HepG2 (cell line): ENCODE measurements at regions not wholly inside any gene's neighbourhood (a gene's known extent, or its start where the extent isn't known, plus 50 kb on each side); places are given as distances from the start of the nearest gene placed in this dataset.

Experiments
- NFKBIZ ChIP-seq: IDR thresholded peaks from 2 replicates; pipeline ENCODE4 v1.6.1; 2018; ENCODE audit warnings: missing genetic modification reagents, missing compliant biosample characterization
- NRL ChIP-seq: sonication (generic); formaldehyde crosslinking; IDR thresholded peaks from 2 replicates; pipeline ENCODE4 v1.5.0; 2020; ENCODE audit warnings: missing genetic modification reagents, mild to moderate bottlenecking, moderate library complexity, borderline replicate concordance
- WIZ ChIP-seq: sonication (generic); formaldehyde crosslinking; IDR thresholded peaks from 2 replicates; pipeline ENCODE4 v1.5.1; 2020; ENCODE audit warnings: mild to moderate bottlenecking, missing genetic modification reagents
- ZBTB7B ChIP-seq: sonication (generic); formaldehyde crosslinking; IDR thresholded peaks from 2 replicates; pipeline ENCODE4 v1.4.0; 2020; ENCODE audit warnings: missing genetic modification reagents
- ZNF557 ChIP-seq: sonication (generic); formaldehyde crosslinking; IDR thresholded peaks from 2 replicates; pipeline ENCODE4 v1.4.0; 2020; ENCODE audit warnings: missing genetic modification reagents
- ZSCAN5A ChIP-seq: sonication (generic); formaldehyde crosslinking; IDR thresholded peaks from 2 replicates; pipeline ENCODE4 v1.8.0; 2022; ENCODE audit warnings: mild to moderate bottlenecking, missing genetic modification reagents, borderline replicate concordance
- TF ChIP-seq, protein P1 (sequence below): sonication (generic); formaldehyde crosslinking; IDR thresholded peaks from 2 replicates; pipeline ENCODE4 v1.4.0; 2020; ENCODE audit warnings: missing genetic modification reagents, borderline replicate concordance

GRCh38 chr12:39672976-39673375 lies 53.4 kb upstream of the ABCD2 start (continued):
- TF ChIP-seq ZSCAN5A (CRISPR knock-in tag): no peak
- TF ChIP-seq, protein P1, sequence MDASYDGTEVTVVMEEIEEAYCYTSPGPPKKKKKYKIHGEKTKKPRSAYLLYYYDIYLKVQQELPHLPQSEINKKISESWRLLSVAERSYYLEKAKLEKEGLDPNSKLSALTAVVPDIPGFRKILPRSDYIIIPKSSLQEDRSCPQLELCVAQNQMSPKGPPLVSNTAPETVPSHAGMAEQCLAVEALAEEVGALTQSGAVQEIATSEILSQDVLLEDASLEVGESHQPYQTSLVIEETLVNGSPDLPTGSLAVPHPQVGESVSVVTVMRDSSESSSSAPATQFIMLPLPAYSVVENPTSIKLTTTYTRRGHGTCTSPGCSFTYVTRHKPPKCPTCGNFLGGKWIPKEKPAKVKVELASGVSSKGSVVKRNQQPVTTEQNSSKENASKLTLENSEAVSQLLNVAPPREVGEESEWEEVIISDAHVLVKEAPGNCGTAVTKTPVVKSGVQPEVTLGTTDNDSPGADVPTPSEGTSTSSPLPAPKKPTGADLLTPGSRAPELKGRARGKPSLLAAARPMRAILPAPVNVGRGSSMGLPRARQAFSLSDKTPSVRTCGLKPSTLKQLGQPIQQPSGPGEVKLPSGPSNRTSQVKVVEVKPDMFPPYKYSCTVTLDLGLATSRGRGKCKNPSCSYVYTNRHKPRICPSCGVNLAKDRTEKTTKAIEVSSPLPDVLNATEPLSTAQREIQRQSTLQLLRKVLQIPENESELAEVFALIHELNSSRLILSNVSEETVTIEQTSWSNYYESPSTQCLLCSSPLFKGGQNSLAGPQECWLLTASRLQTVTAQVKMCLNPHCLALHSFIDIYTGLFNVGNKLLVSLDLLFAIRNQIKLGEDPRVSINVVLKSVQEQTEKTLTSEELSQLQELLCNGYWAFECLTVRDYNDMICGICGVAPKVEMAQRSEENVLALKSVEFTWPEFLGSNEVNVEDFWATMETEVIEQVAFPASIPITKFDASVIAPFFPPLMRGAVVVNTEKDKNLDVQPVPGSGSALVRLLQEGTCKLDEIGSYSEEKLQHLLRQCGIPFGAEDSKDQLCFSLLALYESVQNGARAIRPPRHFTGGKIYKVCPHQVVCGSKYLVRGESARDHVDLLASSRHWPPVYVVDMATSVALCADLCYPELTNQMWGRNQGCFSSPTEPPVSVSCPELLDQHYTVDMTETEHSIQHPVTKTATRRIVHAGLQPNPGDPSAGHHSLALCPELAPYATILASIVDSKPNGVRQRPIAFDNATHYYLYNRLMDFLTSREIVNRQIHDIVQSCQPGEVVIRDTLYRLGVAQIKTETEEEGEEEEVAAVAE (CRISPR knock-in tag): no peak
- TF ChIP-seq ZBTB7B (CRISPR knock-in tag): no peak
- no peak for TF ChIP-seq ZNF557
- no peak for TF ChIP-seq WIZ (CRISPR knock-in tag)
- no peak for TF ChIP-seq NRL (CRISPR knock-in tag)
- TF ChIP-seq NFKBIZ (CRISPR knock-in tag): no peak
